ENCODE measurements at regions not wholly inside any gene's neighbourhood (a gene's known extent, or its start where the extent isn't known, plus 50 kb on each side); places are given as distances from the start of the nearest gene placed in this dataset.

DNA sequence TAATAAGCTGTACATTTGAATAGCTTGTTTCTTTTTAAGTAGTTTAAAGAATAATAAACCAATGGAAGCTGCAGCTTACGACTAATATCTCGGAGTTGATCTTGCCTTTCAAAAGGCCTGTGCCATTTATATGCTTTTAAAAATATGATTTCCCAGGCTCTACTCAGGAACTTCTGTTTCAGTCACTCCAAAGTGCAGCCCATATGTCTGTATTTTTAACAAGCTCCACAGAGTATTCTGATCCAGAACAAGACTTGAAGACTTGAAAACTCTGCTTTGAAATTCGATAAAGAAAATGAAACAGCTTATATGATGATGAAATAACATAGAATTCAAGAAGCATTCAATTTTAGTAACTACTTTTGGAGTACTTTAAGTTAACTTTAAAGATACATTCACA is 79.1 kb upstream of the PLPPR4 start:
- no peaks in the 10 kb centered on the region for H3K4me1 ChIP-seq (ENCODE audit: insufficient read depth, low read length)
- no peaks in the 10 kb centered on the region for H3K9me3 ChIP-seq (ENCODE audit: control insufficient read depth, low read depth, low read length)
- no peaks in the 10 kb centered on the region for H4K20me1 ChIP-seq (ENCODE audit: control insufficient read depth, insufficient read depth, insufficient read length)
- H3K9me3 Mint-ChIP-seq = no peaks in the 10 kb centered on the region
- H3K27ac ChIP-seq (ENCODE audit: insufficient read length, low read depth, low read length) = no peak overlapping the region
- no peaks in the 10 kb centered on the region for H3K27me3 Mint-ChIP-seq (ENCODE audit: low read depth)
- H3K4ac ChIP-seq (ENCODE audit: low read depth, low read length) = no peak overlapping the region
- H3K9ac ChIP-seq (ENCODE audit: extremely low read depth, insufficient read length, low read length) = no peak overlapping the region
- H2BK120ac ChIP-seq (ENCODE audit: low read depth, low read length, poor library complexity, severe bottlenecking) = no peak overlapping the region
- H3K4me1 Mint-ChIP-seq = 0 out of 4 replicates have a peak, but pooled peaks cover 0 to 2% of the 10 kb centered on the region in 2 experiments
- no peak overlapping the region for H3K18ac ChIP-seq (ENCODE audit: insufficient read length, low read depth, low read length)
- H3T11ph ChIP-seq (ENCODE audit: low read length) = no peak overlapping the region
- H3K23me2 ChIP-seq (ENCODE audit: insufficient read length, low read depth, low read length, poor library complexity, severe bottlenecking) = no peaks in the 10 kb centered on the region
- no peak overlapping the region for H2BK15ac ChIP-seq (ENCODE audit: low read depth, low read length)
- no peak overlapping the region for H2BK12ac ChIP-seq (ENCODE audit: insufficient read length, low read depth, low read length)
- H3K27me3 ChIP-seq (ENCODE audit: insufficient read depth, low read length) = no peaks in the 10 kb centered on the region
- no peak overlapping the region for H2BK5ac ChIP-seq (ENCODE audit: insufficient read length, low read length)
- DNase-seq = no peak
- H3K27ac Mint-ChIP-seq = no peak overlapping the region
- H3K4me2 ChIP-seq (ENCODE audit: insufficient read depth, insufficient read length, low read length) = no peak overlapping the region
- H4K8ac ChIP-seq (replicated peaks; ENCODE audit: insufficient read length, low read depth, low read length) = no peak overlapping the region
- no peak overlapping the region for H3K4me3 Mint-ChIP-seq
- TF ChIP-seq, protein P1, sequence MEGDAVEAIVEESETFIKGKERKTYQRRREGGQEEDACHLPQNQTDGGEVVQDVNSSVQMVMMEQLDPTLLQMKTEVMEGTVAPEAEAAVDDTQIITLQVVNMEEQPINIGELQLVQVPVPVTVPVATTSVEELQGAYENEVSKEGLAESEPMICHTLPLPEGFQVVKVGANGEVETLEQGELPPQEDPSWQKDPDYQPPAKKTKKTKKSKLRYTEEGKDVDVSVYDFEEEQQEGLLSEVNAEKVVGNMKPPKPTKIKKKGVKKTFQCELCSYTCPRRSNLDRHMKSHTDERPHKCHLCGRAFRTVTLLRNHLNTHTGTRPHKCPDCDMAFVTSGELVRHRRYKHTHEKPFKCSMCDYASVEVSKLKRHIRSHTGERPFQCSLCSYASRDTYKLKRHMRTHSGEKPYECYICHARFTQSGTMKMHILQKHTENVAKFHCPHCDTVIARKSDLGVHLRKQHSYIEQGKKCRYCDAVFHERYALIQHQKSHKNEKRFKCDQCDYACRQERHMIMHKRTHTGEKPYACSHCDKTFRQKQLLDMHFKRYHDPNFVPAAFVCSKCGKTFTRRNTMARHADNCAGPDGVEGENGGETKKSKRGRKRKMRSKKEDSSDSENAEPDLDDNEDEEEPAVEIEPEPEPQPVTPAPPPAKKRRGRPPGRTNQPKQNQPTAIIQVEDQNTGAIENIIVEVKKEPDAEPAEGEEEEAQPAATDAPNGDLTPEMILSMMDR (conservative IDR thresholded peaks at IDR 0.05) = no peak
- H3K23ac ChIP-seq (ENCODE audit: insufficient read length, low read depth, low read length) = no peak overlapping the region
- H4K5ac ChIP-seq (ENCODE audit: insufficient read length, low read depth, low read length) = no peak overlapping the region
- H3K56ac ChIP-seq (ENCODE audit: insufficient read length, low read depth, low read length) = no peak overlapping the region
- WGBS (ENCODE audit: extremely low coverage, insufficient read length, low lambda C conversion rate) = no CpG with 5 or more reads among the region's 3 CpGs
- no peak overlapping the region for H2BK20ac ChIP-seq (ENCODE audit: low read depth, low read length, poor library complexity, severe bottlenecking)
- H2AFZ ChIP-seq (ENCODE audit: low read length) = no peak overlapping the region
- H3K36me3 Mint-ChIP-seq (ENCODE audit: insufficient read depth in 1 of 3, low read depth in 3 of 3) = no peaks in the 10 kb centered on the region
- no peaks in the 10 kb centered on the region for H3K79me2 ChIP-seq (ENCODE audit: insufficient read depth, low read length)
- no peak overlapping the region for H2AK5ac ChIP-seq (ENCODE audit: insufficient read length, low read length)
- no peak overlapping the region for H3K14ac ChIP-seq (ENCODE audit: insufficient read depth, low read length)
- no peaks in the 10 kb centered on the region for H3K79me1 ChIP-seq (ENCODE audit: insufficient read depth, low read depth, low read length, poor library complexity, severe bottlenecking)
- H4K91ac ChIP-seq (ENCODE audit: insufficient read length, low read depth, low read length) = no peak overlapping the region

Data from H9 (cell line).